CD4-positive, alpha-beta T cell (primary cell): ENCODE measurements at regions not wholly inside any gene's neighbourhood (a gene's known extent, or its start where the extent isn't known, plus 50 kb on each side); places are given as distances from the start of the nearest gene placed in this dataset.

ENCODE experiments used
- ATAC-seq: fragments of 200-7000 bp; cut with Tn5 transposase; one replicate; pipeline ENCODE4 v1.10.0; 2022; ENCODE audit warnings: mild to moderate bottlenecking; ENCODE audit not compliant: poor library complexity
- CTCF ChIA-PET: fragments of 350-600 bp; sonication (Branson Sonifier 250); formaldehyde crosslinking; loops from one replicate; lab custom pipeline; 2021; ENCODE audit warnings: antibody characterized with exemption, inconsistent platforms; lab: Charles Lee
- POLR2A ChIA-PET: fragments of 350-600 bp; sonication (Branson Sonifier 250); formaldehyde crosslinking; loops from one replicate; lab custom pipeline; 2021; ENCODE audit warnings: antibody characterized with exemption, inconsistent platforms; lab: Charles Lee
- DNase-seq, 14 experiments: peaks; one replicate each; pipeline ENCODE4 v3.0.0-alpha.2; 2013 to 2020; ENCODE audit warnings: mixed read lengths in 2 of 14
- H3K27ac ChIP-seq, 2 donors: one replicate each; pipeline versions ENCODE4 v1.5.1 to v1.7.0; 2013; ENCODE audit warnings: low read length in 2 of 2, low read depth in 1 of 2, mild to moderate bottlenecking in 1 of 2
- H3K27me3 ChIP-seq, 2 experiments: 1 replicate in 1 of 2; 2 replicates in 1 of 2; pipeline versions ENCODE4 v1.6.1 to v1.7.0; 2013; ENCODE audit warnings: low read length in 2 of 2, control low read depth in 1 of 2, mild to moderate bottlenecking in 1 of 2, moderate library complexity in 1 of 2; ENCODE audit not compliant: insufficient read depth in 2 of 2, control insufficient read depth in 1 of 2
- H3K36me3 ChIP-seq: one replicate; pipeline ENCODE4 v1.6.1; 2013; ENCODE audit warnings: low read length, control low read depth; ENCODE audit not compliant: insufficient read depth
- H3K4me1 ChIP-seq: one replicate; pipeline ENCODE4 v1.6.1; 2013; ENCODE audit warnings: low read length, control low read depth; ENCODE audit not compliant: insufficient read depth
- H3K4me3 ChIP-seq: one replicate; pipeline ENCODE4 v1.5.1; 2013; ENCODE audit warnings: mild to moderate bottlenecking, low read length, moderate library complexity
- H3K9me3 ChIP-seq, 2 experiments: 1 replicate in 1 of 2; 2 replicates in 1 of 2; pipeline versions ENCODE4 v1.6.1 to v1.7.0; 2013; ENCODE audit warnings: low read length in 2 of 2, mild to moderate bottlenecking in 2 of 2, control low read depth in 1 of 2, moderate library complexity in 1 of 2; ENCODE audit not compliant: control insufficient read depth in 1 of 2, insufficient read depth in 1 of 2
- H3K27ac Mint-ChIP-seq: one replicate; pipeline ENCODE4 v1.8.0; 2020; ENCODE audit warnings: mixed read lengths
- H3K27me3 Mint-ChIP-seq: one replicate; pipeline ENCODE4 v1.8.0; 2021; ENCODE audit warnings: mixed read lengths
- H3K36me3 Mint-ChIP-seq: one replicate; pipeline ENCODE4 v1.8.0; 2021; ENCODE audit warnings: low read depth, mixed read lengths
- H3K4me1 Mint-ChIP-seq: one replicate; pipeline ENCODE4 v1.8.0; 2021; ENCODE audit warnings: low read depth, mixed read lengths
- H3K4me3 Mint-ChIP-seq: one replicate; pipeline ENCODE4 v1.8.0; 2020; ENCODE audit warnings: mild to moderate bottlenecking, mixed read lengths
- H3K9me3 Mint-ChIP-seq: one replicate; pipeline ENCODE4 v1.8.0; 2020; ENCODE audit warnings: mixed read lengths
- CTCF ChIP-seq: fragments of 200-600 bp; IDR thresholded peaks from one replicate; pipeline ENCODE4 v1.8.0; 2022; ENCODE audit warnings: antibody characterized with exemption, mild to moderate bottlenecking
- intact Hi-C, 2 experiments: fragments of 100-400 bp; cut with DNase I in 1 of 2; cut with micrococcal nuclease in 1 of 2; formaldehyde crosslinking; loops; one replicate each; pipeline versions ENCODE4 v1.15.1 to v1.9.0; 2023 to 2025; cut with DNase I, micrococcal nuclease

- Mint-ChIP-seq H3K27ac (no peak overlapping the region), H3K4me1 (no peaks in the 10 kb centered on the region), H3K27me3 (peaks cover 31% of the 10 kb centered on the region), H3K9me3 (peaks cover 4% of the 10 kb centered on the region), H3K4me3 (no peak overlapping the region), H3K36me3 (no peaks in the 10 kb centered on the region)
- CTCF ChIA-PET, result no interaction called here
- intact Hi-C loops, result no loop called here
- no peak for DNase-seq
- H3K4me3 ChIP-seq, result no peak overlapping the region
- POLR2A ChIA-PET, result no interaction called here
- no peak for TF ChIP-seq CTCF
- H3K36me3 ChIP-seq, result no peaks in the 10 kb centered on the region
- no peaks in the 10 kb centered on the region for H3K4me1 ChIP-seq
- no peak for ATAC-seq
- peaks cover 0 to 6% of the 10 kb centered on the region in 2 experiments for H3K27me3 ChIP-seq
- H3K9me3 ChIP-seq, result peaks cover 0 to 7% of the 10 kb centered on the region in 2 experiments
- no peak overlapping the region for H3K27ac ChIP-seq
These were observed 206.8 kb upstream of the FOXQ1 start for GRCh38 chr6:1104988-1105670.

- Histone ChIP-seq H3K4me1 (no peaks in the 10 kb centered on the region), H3K9me3 (peaks cover 0 to 7% of the 10 kb centered on the region in 2 experiments), H3K4me3 (no peak overlapping the region), H3K36me3 (no peaks in the 10 kb centered on the region), H3K27me3 (peaks cover 0 to 7% of the 10 kb centered on the region in 2 experiments), H3K27ac (no peak overlapping the region)
- Mint-ChIP-seq H3K27ac (no peak overlapping the region), H3K4me3 (no peak overlapping the region), H3K36me3 (no peaks in the 10 kb centered on the region), H3K9me3 (peaks cover 4% of the 10 kb centered on the region), H3K27me3 (peaks cover 41% of the 10 kb centered on the region), H3K4me1 (no peaks in the 10 kb centered on the region)
- ATAC-seq (no peak), DNase-seq (no peak)
- CTCF ChIA-PET, result no interaction called here
- intact Hi-C loops, result no loop called here
- POLR2A ChIA-PET, result no interaction called here
- TF ChIP-seq CTCF, result no peak
These were observed 207.8 kb upstream of the FOXQ1 start for GRCh38 chr6:1103945-1104623.

GRCh38 chr6:1103021-1103420 is 208.9 kb upstream of the FOXQ1 start:
- Mint-ChIP-seq H3K4me3 (no peak overlapping the region), H3K9me3 (peaks cover 4% of the 10 kb centered on the region), H3K27ac (no peak overlapping the region), H3K4me1 (no peaks in the 10 kb centered on the region), H3K27me3 (peaks cover 44% of the 10 kb centered on the region), H3K36me3 (no peaks in the 10 kb centered on the region)
- Histone ChIP-seq H3K4me3 (no peak overlapping the region), H3K27me3 (peaks cover 0 to 7% of the 10 kb centered on the region in 2 experiments), H3K9me3 (peaks cover 0 to 7% of the 10 kb centered on the region in 2 experiments), H3K4me1 (no peaks in the 10 kb centered on the region), H3K27ac (no peak overlapping the region), H3K36me3 (no peaks in the 10 kb centered on the region)
- TF ChIP-seq CTCF, result no peak
- no peak for DNase-seq
- no peak for ATAC-seq
- intact Hi-C loops, result no loop called here
- CTCF ChIA-PET, result no interaction called here
- POLR2A ChIA-PET, result no interaction called here
